NCI-H2196 (cell line): ENCODE measurements at regions not wholly inside any gene's neighbourhood (a gene's known extent, or its start where the extent isn't known, plus 50 kb on each side); places are given as distances from the start of the nearest gene placed in this dataset.
A peak's percentile ranks its signal among the peaks of the same experiment; 100 is the strongest.

Experiments used
- DNase-seq: peaks from one replicate; lab custom pipeline; 2025; ENCODE audit not compliant: unreplicated experiment; lab: John Stamatoyannopoulos, UW

DNA sequence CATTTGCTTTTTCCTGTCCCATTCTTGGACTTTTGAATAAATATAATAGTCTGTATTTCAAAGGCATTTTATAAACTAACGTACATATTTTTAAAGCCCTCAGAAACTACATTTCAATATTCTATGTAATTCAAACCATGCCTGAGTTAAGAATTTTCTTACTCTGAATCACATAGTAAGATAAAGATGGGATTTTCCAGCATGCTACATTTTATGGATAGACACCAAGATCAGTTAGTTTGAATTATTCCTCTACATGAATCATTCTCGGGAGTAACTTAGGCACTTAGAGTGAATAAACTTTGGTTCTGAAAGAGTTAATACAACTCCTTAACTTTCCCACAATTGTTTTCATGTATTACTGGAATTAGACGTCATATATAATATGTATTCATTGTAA is 713.3 kb upstream of the CBLB start:
- DNase-seq: no peak

GRCh38 chr3:106587551-106587950 is 718.7 kb upstream of the CBLB start:
- no peak for DNase-seq

- DNase-seq: no peak
Measured at GRCh38 chr3:106588739-106589138, 719.9 kb upstream of the CBLB start.

DNA sequence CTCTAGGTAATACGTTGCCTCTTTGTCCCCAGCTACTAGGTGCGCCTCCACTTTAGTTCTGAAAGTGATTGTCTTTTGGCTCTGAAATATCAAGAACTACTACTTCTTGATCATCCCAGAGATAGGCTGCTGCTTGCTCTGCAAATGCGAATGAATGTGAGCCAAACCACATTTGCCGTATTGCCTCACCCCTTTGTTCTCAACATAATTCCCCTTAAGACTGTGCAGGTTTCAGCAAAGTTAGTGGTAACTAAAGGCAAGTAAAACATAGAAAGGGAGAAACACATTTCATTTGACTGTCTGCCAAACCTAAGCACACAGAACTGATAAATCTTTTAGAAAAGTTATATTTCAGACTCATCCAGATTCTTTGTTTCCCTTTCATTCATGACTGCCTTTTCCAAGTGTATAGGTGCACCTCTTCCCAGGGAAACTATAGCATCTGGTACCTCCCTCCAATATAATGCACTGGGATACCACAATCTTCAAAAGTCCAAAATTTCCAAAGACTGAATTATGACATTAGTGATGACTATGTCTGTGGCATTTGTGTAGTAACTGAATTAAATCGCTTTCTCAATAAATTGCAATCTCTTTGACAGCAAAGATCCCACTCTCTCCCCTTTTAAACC is 720.6 kb upstream of the CBLB start:
- DNase-seq: no peak

GRCh38 chr3:106590216-106590615 is 721.4 kb upstream of the CBLB start:
- no peak for DNase-seq

DNA sequence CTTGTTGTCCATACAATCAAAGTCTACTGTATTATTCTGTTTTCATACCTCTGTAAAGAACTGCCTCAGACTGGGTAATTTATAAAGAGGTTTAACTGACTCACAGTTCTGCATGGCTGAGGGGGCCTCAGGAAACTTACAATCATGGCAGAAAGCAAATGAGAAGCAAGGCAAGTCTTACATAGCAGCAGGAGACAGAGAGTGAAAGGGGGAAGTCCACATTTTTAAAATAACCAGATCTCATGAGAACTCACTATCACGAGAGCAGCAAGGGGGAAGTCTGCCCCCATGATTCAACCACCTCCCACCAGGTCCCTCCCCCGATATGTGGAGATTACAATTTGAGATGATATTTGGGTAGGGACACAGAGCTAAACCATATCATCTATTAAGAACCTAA is 724.6 kb upstream of the CBLB start:
- DNase-seq: no peak

DNA sequence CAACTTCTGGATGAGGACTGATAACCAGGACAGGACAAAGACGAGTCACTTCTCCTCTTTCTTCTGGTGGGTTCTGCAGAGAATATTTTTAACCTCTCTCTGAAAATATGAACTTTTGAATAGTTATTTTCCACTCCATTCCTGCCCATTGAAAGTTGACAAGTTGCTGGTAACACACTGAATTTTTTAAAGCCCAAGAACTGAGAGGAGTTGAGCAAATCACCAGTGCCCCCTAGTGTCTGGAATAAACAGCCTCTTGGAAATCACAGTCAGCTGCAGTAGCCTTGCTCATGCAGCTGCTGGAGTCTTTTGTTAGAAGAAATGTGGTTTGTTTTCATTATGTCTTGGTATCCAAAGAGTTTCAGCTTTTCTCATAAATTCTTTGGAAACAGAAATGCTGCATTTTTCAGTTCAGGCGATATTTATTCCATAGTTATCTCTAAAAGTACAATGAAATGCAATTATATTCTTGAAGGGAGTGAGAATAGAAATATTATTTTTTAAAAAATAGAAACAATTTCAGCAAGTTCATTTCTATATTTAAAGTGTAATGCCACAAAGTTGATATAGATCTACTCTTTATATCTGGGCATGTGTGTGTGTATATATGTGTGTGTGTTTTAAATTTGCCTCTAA is 741.0 kb upstream of the CBLB start:
- DNase-seq: peak; percentile 78

DNA sequence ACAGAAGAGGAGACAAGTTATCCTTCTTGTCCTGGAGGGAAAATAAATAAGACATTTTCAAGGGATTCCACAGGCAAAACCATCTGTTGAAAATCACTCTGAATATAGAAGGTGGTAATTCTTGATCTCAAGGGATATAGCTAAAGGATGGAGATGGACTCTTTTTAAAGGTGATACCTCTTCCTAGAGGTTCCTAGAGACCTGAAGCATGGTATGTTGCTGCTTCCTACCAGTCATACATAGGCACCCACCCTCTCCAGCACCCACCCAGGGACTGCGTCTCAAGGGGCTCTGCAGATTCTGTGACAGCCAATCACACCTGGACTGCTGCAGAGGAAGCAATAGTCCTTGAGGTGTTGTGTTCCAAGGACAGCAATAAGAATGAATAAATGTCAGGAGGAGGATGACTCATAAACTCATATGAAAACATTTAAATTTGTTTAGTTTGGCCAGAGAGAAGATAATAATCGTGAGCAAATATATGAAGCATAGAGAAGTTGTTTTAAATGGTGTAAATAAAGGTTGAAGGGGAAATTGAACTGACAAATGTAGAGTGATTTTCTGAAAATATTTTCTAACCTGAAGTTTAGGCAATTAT is 741.6 kb upstream of the CBLB start:
- no peak for DNase-seq

- DNase-seq: no peak
Measured at GRCh38 chr3:106611116-106611515, 742.3 kb upstream of the CBLB start.

- no peak for DNase-seq
Measured at GRCh38 chr3:106611841-106612240, 743.0 kb upstream of the CBLB start.

GRCh38 chr3:106616556-106616955 is 747.7 kb upstream of the CBLB start:
- DNase-seq: no peak

- DNase-seq: no peak
Measured at GRCh38 chr3:106617276-106617675, 748.5 kb upstream of the CBLB start.

- no peak for DNase-seq
Measured at GRCh38 chr3:106620646-106621045, 751.8 kb upstream of the CBLB start.

- DNase-seq: no peak
Measured at GRCh38 chr3:106624154-106624553, 753.1 kb upstream of the CCDC54 start.

- DNase-seq: no peak
Measured at GRCh38 chr3:106628407-106628806, 748.8 kb upstream of the CCDC54 start.

DNA sequence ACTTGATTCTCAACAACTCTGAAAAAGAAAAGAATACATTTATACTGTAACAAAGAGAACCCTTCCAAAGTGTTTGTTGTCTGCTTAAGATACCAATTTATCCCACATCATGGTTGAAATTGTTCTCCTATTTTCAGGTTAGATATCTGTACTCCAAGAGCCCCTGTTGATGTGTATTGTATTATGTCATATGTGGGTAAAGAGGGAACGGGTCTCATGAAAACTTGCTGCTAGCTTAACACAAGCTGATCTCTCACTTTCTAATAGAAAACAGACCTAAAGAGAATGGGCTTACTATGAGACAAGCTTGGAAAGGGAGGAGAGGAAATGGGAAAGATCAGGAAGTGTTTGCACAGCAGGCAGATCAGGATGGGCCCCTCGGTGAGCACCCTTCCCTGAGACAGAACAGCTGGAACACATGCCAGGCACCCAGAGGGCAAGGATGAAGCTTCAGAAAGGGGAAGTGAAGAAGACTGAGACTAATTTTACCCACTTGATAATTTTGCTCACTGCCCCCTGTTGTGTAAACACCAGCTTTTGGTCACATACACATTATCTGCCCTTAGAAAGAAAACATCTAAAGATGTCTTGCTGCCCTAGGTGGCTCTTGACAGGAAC is 747.9 kb upstream of the CCDC54 start:
- no peak for DNase-seq

- DNase-seq: no peak
Measured at GRCh38 chr3:106631373-106632108, 745.7 kb upstream of the CCDC54 start.

- DNase-seq: no peak
Measured at GRCh38 chr3:106635271-106635670, 742.0 kb upstream of the CCDC54 start.

- no peak for DNase-seq
Measured at GRCh38 chr3:106635826-106636225, 741.4 kb upstream of the CCDC54 start.

DNA sequence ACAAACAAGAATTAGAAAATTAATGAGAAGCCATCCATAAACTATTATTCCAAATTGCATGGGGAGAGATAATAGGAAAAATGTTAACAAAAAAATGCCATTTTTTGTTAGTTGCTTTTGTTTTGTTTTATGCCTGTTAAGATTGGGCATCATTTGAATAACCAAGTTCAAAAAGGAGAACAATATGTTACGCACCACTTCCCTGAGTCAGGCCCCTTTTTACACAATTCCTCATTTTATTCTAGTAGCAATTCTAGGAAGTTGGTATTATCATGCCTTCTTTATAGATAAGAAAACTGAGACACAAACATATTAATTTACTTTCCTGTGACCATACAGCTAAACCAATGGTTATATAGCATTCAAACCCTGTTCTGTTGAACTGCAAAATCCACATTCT is 736.9 kb upstream of the CCDC54 start:
- DNase-seq: no peak

DNA sequence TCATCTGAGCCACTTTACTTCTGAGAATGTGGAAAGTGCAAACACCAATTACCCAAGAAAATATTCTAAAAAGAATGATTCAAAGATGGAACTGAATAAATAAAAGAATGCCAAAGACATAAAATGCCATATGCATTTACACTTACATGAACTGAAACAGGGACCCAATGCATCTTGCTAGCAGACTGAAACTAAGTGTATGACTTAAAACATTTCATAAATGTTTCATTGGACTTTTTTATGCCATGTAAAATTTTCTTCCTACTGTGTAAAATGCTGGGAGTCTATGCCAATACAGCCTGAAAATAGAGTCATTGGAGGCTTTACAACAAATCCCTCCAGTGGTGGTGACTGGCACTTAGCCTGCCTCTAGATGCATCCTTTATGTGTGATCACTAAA is 735.1 kb upstream of the CCDC54 start:
- no peak for DNase-seq
